ENCODE measurements at regions not wholly inside any gene's neighbourhood (a gene's known extent, or its start where the extent isn't known, plus 50 kb on each side); places are given as distances from the start of the nearest gene placed in this dataset.
"Not testable (repeated sequence)": the region's sequence is repeated elsewhere in the genome, so short reads cannot be mapped to it uniquely, and the experiment has no call there.

GRCh38 chr3:177833332-177833731, 636.0 kb upstream of the TBL1XR1 start:
- no peak for DNase-seq

DNA sequence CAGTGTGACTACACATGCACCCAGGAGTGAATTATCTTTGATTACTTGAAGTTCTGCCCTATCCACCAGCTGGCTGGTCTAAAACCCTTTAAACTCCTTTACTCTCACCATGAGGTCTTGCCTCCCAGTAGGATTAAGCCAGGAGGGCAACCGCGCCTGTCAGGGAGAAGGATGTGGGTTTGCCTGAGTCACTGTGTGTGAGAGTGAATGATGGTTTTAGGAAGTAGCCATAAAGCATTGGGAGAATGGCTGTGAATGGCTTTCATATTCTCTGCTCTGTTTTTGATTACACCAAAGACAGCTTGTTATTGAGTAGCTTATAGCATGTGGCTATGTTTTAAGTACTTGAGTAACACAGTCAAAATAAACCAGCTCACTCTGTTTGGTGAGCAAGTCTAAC, 637.7 kb upstream of the TBL1XR1 start:
- no peak for DNase-seq

- DNase-seq = no peak
Measured at GRCh38 chr3:177835917-177836316, 638.6 kb upstream of the TBL1XR1 start.

- DNase-seq = no peak
Measured at GRCh38 chr3:177836671-177837070, 639.4 kb upstream of the TBL1XR1 start.

DNA sequence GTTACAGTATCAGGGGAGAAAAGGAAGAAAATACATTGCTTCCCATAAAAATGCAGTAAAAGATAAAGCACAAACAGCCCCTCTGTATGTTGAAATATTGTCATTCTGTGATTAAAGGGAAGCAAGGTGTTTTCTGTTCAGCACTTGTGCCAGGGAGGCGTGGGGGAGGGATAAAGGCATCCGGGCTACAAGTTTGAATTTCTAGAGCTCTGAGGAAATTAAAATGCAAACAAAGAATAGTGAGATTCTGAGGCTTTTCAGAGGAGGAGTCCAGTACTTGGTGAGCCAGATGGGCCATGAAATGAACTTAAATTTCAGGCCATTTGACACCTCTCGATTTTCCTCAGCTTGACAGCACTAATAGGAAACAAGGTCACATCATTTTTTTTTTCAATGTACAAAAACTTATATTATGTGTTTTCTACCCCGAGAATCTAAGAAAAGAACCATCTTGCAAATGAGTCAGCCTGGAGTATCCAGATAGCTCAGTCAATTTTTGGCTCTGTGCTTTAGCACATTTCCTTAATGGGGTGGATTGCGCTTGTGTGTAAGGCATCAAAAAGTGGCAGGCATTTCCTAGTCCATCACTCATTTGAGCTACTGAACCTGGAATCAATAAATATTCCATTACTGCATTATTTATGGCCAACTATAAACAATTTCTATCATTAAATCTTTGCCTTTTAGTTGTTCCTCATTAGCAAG, 640.8 kb upstream of the TBL1XR1 start:
- DNase-seq = no peak

DNA sequence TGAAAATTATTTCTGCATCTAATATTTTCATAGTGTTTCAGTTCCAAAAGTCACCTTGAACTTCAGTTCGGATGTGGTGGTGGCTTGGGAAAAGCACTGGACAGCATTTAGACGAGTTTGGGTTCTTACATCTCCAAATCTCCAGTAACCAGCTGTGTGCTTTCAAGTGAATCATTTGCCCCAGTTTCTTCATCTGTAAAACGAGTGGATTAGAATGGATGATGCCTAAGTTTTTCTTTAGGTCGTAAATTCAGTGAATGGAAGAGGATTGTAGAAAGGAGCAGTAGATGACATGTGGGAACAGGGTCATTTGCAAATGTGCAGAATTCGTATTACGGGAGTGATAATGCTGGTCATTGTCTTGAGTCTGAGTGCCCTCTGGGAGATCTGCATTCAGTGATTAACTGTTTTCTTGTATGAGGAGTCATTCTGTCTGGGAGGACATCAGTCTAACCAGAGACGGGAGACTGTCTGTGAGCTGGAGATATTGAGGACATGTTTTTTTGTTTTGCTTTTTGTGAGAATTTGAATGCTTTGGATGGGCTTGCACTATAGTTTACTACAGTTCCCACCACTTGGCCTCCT, 641.6 kb upstream of the TBL1XR1 start:
- no peak for DNase-seq

- no peak for DNase-seq
Measured at GRCh38 chr3:177842302-177842701, 645.0 kb upstream of the TBL1XR1 start.

- no peak for DNase-seq
Measured at GRCh38 chr3:177842743-177843734, 645.8 kb upstream of the TBL1XR1 start.

- DNase-seq = no peak
Measured at GRCh38 chr3:177852001-177852807, 654.9 kb upstream of the TBL1XR1 start.

GRCh38 chr3:177855021-177855420, 657.7 kb upstream of the TBL1XR1 start:
- DNase-seq = no peak

DNA sequence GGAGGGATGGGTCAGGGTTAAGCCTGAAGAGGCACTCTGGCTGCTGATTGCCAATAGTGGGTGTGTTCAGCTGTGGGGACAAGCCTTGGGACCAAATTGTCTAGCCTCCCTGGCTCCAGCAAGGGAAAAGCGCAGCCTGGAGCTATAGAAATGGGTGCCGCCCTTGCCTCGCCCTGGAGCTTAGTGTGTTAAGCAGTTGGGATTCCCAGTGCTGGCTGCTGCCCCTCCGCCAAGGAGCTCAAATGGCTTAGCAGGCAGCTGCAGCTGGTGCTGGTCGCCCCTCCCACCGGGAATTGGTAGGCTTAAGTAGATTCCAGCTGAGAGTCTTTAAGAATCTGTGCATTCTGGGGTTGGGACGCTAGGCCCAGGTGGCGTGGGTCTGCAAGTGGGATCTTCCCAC, 662.9 kb upstream of the TBL1XR1 start:
- DNase-seq = no peak

- DNase-seq = no peak
Measured at GRCh38 chr3:177862962-177863491, 665.7 kb upstream of the TBL1XR1 start.

DNA sequence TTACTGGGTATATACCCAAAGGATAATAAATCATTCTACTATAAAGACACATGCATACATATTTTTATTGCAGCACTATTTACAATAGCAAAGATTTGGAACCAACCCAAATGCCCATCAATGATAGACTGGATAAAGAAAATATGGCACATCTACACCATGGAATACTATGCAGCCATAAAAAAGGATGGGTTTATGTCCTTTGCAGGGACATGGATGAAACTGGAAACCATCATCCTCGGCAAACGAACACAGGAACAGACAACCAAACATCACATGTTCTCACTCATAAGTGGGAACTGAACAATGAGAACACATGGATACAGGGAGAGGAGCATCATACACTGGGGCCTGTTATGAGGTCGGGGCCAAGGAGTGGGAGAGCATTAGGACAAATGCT, 665.0 kb upstream of the KCNMB2 start:
- DNase-seq = not testable (repeated sequence)

GRCh38 chr3:177878192-177878591, 658.0 kb upstream of the KCNMB2 start:
- DNase-seq = no peak

DNA sequence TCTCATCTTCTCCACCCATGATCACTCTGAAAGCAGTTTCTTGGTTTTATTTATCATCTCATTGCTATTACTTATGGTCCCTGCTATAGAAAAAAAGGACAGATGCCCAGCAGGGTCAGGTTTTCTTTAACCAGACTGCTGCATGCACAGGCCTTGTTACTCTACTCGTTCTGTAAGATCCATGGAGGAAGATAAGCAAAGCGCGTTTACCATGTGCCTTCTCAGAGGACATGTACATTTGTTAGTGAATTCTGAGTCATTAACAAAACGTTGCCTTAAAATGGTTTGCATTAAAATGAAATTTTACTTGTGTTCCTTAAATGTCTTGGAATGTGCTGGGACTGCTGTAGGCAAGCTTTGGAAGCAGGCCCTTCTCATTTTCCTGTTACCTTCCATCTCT, 657.3 kb upstream of the KCNMB2 start:
- no peak for DNase-seq

- no peak for DNase-seq
Measured at GRCh38 chr3:177881351-177881750, 654.9 kb upstream of the KCNMB2 start.

DNA sequence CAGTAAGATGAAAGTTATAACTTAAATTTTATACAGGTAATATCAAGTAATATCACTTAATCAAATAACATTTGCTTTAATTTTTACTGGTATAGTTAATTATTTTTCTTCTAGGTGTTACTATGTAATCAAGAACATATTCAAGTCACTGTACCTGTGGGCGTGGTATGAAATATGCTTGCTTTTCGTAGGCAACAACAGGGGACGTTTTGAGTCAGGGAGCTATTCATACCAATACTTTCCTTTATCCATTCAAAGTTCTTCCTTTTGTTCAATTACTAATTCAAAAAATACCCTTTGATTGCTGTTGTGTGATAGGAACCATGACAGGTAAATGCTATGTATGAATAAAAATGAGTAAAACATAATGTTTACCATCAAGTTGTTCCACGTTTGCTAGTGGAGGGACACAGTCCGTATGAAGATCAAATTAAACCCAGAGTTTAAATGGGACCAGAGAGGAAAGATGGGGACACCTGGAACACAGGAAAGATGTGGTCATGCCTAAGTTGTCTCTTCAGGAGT, 654.0 kb upstream of the KCNMB2 start:
- no peak for DNase-seq

- no peak for DNase-seq
Measured at GRCh38 chr3:177883091-177883490, 653.1 kb upstream of the KCNMB2 start.

GRCh38 chr3:177883957-177884356, 652.3 kb upstream of the KCNMB2 start:
- no peak for DNase-seq

- DNase-seq = no peak
Measured at GRCh38 chr3:177885063-177885462, 651.2 kb upstream of the KCNMB2 start.

DNA sequence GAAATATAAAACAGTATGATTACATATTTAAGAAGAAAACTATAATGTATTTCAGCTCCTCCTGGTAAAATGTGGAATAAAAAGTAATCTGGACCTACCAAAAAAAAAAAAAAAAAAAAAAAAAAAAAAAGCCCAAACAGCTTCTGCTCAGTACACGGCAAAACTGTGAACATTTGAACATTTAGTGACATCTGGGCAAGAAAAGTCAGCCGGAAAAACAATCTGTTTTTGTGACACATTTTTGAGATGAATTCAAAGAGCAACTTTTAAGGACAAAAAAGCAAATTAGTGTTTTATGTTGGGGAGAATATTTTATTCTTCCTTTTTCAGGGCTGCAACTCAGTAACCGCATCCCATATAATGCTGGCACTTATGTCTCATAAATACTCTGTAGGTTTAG, 649.7 kb upstream of the KCNMB2 start:
- DNase-seq = no peak

GRCh38 chr3:177887475-177887874, 648.8 kb upstream of the KCNMB2 start:
- no peak for DNase-seq
